ENCODE measurements at regions not wholly inside any gene's neighbourhood (a gene's known extent, or its start where the extent isn't known, plus 50 kb on each side); places are given as distances from the start of the nearest gene placed in this dataset.

- H3K4me3 ChIP-seq, result no peak overlapping the region
- no peak overlapping the region for H3K27ac ChIP-seq
- no peaks in the 10 kb centered on the region for H3K9me3 ChIP-seq
- no peak for TF ChIP-seq POLR2A (IDR thresholded peaks at IDR 0.05)
- TF ChIP-seq, protein P1, sequence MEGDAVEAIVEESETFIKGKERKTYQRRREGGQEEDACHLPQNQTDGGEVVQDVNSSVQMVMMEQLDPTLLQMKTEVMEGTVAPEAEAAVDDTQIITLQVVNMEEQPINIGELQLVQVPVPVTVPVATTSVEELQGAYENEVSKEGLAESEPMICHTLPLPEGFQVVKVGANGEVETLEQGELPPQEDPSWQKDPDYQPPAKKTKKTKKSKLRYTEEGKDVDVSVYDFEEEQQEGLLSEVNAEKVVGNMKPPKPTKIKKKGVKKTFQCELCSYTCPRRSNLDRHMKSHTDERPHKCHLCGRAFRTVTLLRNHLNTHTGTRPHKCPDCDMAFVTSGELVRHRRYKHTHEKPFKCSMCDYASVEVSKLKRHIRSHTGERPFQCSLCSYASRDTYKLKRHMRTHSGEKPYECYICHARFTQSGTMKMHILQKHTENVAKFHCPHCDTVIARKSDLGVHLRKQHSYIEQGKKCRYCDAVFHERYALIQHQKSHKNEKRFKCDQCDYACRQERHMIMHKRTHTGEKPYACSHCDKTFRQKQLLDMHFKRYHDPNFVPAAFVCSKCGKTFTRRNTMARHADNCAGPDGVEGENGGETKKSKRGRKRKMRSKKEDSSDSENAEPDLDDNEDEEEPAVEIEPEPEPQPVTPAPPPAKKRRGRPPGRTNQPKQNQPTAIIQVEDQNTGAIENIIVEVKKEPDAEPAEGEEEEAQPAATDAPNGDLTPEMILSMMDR (IDR thresholded peaks at IDR 0.05), result no peak
- DNase-seq, result no peak
- no peaks in the 10 kb centered on the region for H3K36me3 ChIP-seq
- H3K4me1 ChIP-seq, result no peaks in the 10 kb centered on the region
- H3K27me3 ChIP-seq, result no peaks in the 10 kb centered on the region
Observed at GRCh38 chr2:66058675-66059074, 376.2 kb upstream of the MEIS1 start.

DNA sequence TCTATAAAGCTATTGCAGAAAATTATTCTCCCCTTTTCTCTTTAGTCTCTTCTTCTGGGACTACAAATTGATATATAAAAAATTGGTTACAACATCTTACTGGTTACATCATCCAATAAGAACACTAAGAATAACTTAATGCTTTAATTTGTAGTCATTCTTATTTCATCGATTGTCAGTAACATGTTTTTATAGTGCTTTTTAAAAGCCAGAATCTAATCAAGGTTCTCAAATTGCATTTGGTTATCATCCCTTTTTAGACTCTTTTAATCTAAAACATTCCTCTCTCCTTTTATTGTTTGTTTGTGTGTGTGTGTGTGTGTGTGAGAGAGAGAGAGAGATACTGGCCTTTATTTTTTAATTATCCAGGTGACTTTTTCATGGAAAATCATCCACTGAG lies 377.1 kb upstream of the MEIS1 start:
- no peak for DNase-seq
- H3K36me3 ChIP-seq, result no peaks in the 10 kb centered on the region
- no peaks in the 10 kb centered on the region for H3K9me3 ChIP-seq
- no peaks in the 10 kb centered on the region for H3K4me1 ChIP-seq
- no peak for TF ChIP-seq POLR2A (IDR thresholded peaks at IDR 0.05)
- TF ChIP-seq, protein P1 (IDR thresholded peaks at IDR 0.05), result no peak
- no peak overlapping the region for H3K4me3 ChIP-seq
- no peaks in the 10 kb centered on the region for H3K27me3 ChIP-seq
- no peak overlapping the region for H3K27ac ChIP-seq

DNA sequence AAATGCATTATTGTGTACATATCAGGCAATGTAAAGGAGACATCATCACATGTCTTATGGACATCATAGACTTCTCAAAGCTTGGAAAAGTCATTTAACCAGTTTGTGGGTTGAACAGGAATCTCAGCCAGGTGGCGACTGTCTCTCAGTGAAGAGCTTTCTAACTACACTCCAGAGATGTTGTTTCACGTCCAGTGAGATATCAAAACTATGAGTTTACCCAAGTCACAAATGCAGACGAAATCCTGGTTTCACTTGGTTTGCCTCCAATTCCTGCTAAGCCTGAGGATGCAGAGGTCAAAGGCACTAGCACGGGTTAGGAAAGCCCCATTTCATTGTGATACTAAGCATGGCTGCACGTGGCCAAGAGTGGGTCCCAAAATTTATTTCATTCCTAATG lies 384.5 kb upstream of the MEIS1 start:
- H3K36me3 ChIP-seq, result no peaks in the 10 kb centered on the region
- no peak for TF ChIP-seq POLR2A (IDR thresholded peaks at IDR 0.05)
- TF ChIP-seq, protein P1 (IDR thresholded peaks at IDR 0.05), result no peak
- DNase-seq, result no peak

GRCh38 chr2:66048667-66049066 lies 386.3 kb upstream of the MEIS1 start:
- no peaks in the 10 kb centered on the region for H3K4me1 ChIP-seq
- H3K27me3 ChIP-seq, result no peaks in the 10 kb centered on the region
- H3K27ac ChIP-seq, result no peak overlapping the region
- no peaks in the 10 kb centered on the region for H3K9me3 ChIP-seq
- H3K4me3 ChIP-seq, result no peak overlapping the region
- DNase-seq, result no peak
- H3K36me3 ChIP-seq, result no peaks in the 10 kb centered on the region
- TF ChIP-seq, protein P1 (IDR thresholded peaks at IDR 0.05), result no peak
- TF ChIP-seq POLR2A (IDR thresholded peaks at IDR 0.05), result no peak

More for the DNA sequence above, 384.5 kb upstream of the MEIS1 start:
- Histone ChIP-seq H3K4me3 (no peak overlapping the region), H3K27ac (no peak overlapping the region), H3K9me3 (no peaks in the 10 kb centered on the region), H3K27me3 (no peaks in the 10 kb centered on the region), H3K4me1 (no peaks in the 10 kb centered on the region)

- Histone ChIP-seq H3K27me3 (no peaks in the 10 kb centered on the region), H3K4me1 (no peaks in the 10 kb centered on the region), H3K27ac (no peak overlapping the region), H3K4me3 (no peak overlapping the region), H3K9me3 (no peaks in the 10 kb centered on the region), H3K36me3 (no peaks in the 10 kb centered on the region)
- TF ChIP-seq, protein P1 (IDR thresholded peaks at IDR 0.05), result no peak
- TF ChIP-seq POLR2A (IDR thresholded peaks at IDR 0.05), result no peak
- no peak for DNase-seq
Observed at GRCh38 chr2:66041902-66042657, 392.8 kb upstream of the MEIS1 start.

Measured in Peyer's patch (tissue), 4 donors.